Endodermal cell (in vitro differentiated cells): ENCODE measurements at regions not wholly inside any gene's neighbourhood (a gene's known extent, or its start where the extent isn't known, plus 50 kb on each side); places are given as distances from the start of the nearest gene placed in this dataset.

Experiments
- DNase-seq: peaks from one replicate; pipeline ENCODE4 v3.0.0-alpha.2; 2017
- H3K27ac ChIP-seq: 2 replicates; pipeline ENCODE4 v1.5.1; 2013; ENCODE audit warnings: mild to moderate bottlenecking, low read depth, low read length, moderate library complexity
- H3K27me3 ChIP-seq: 2 replicates; pipeline ENCODE4 v1.6.1; 2013; ENCODE audit warnings: mild to moderate bottlenecking, low read length, moderate library complexity; ENCODE audit not compliant: insufficient read depth, control insufficient read depth, poor library complexity, severe bottlenecking
- H3K36me3 ChIP-seq: 2 replicates; pipeline ENCODE4 v1.7.0; 2013; ENCODE audit warnings: mild to moderate bottlenecking, low read length, moderate library complexity; ENCODE audit not compliant: control insufficient read depth, insufficient read depth
- H3K4me1 ChIP-seq: one replicate; pipeline ENCODE4 v1.7.0; 2013; ENCODE audit warnings: low read length; ENCODE audit not compliant: control insufficient read depth, insufficient read depth
- H3K4me3 ChIP-seq: 2 replicates; pipeline ENCODE4 v1.5.1; 2013; ENCODE audit warnings: mild to moderate bottlenecking, low read length, moderate library complexity
- H3K9ac ChIP-seq: 2 replicates; pipeline ENCODE4 v1.6.1; 2013; ENCODE audit warnings: mild to moderate bottlenecking, low read length, moderate library complexity; ENCODE audit not compliant: poor library complexity, severe bottlenecking; ENCODE audit errors: extremely low read depth
- H3K9me3 ChIP-seq: 2 replicates; pipeline ENCODE4 v1.6.1; 2013; ENCODE audit warnings: mild to moderate bottlenecking, low read length, moderate library complexity; ENCODE audit not compliant: control insufficient read depth
- H3K27ac Mint-ChIP-seq: 2 replicates; pipeline ENCODE4 v1.8.0; 2020; ENCODE audit warnings: mixed read lengths
- H3K27me3 Mint-ChIP-seq: 2 replicates; pipeline ENCODE4 v1.8.0; 2021; ENCODE audit warnings: mild to moderate bottlenecking, mixed read lengths; ENCODE audit not compliant: insufficient read depth
- H3K36me3 Mint-ChIP-seq: 2 replicates; pipeline ENCODE4 v1.8.0; 2020; ENCODE audit warnings: low read depth, mixed read lengths
- H3K4me1 Mint-ChIP-seq: 2 replicates; pipeline ENCODE4 v1.8.0; 2020; ENCODE audit warnings: mixed read lengths
- H3K4me3 Mint-ChIP-seq: 2 replicates; pipeline ENCODE4 v1.8.0; 2020; ENCODE audit warnings: mild to moderate bottlenecking, moderate library complexity, mixed read lengths
- H3K9me3 Mint-ChIP-seq: 2 replicates; pipeline ENCODE4 v1.8.0; 2020; ENCODE audit warnings: mild to moderate bottlenecking, mixed read lengths
- CTCF ChIP-seq: fragments of 200-600 bp; sonication (generic); conservative IDR thresholded peaks from 2 replicates; pipeline ENCODE4 v1.5.0; 2021; ENCODE audit warnings: antibody characterized with exemption, mild to moderate bottlenecking
- WGBS, 2 experiments: methylation state at CpG; one replicate each; pipeline versions ENCODE4 v1.1.5 to v1.1.7; 2013; ENCODE audit warnings: missing lambda C conversion rate in 2 of 2, mixed read lengths in 1 of 2; ENCODE audit not compliant: insufficient coverage in 1 of 2, insufficient read length in 1 of 2; 5-methylcytosine and 5-hydroxymethylcytosine counted together

- Histone ChIP-seq H3K4me3 (no peak overlapping the region), H3K27ac (no peak overlapping the region), H3K36me3 (no peaks in the 10 kb centered on the region), H3K9me3 (peaks cover 5% of the 10 kb centered on the region), H3K4me1 (no peaks in the 10 kb centered on the region), H3K9ac (no peak overlapping the region), H3K27me3 (no peaks in the 10 kb centered on the region)
- no peaks in the 10 kb centered on the region for H3K36me3 Mint-ChIP-seq
- peaks cover 12% of the 10 kb centered on the region for H3K27me3 Mint-ChIP-seq
- H3K4me1 Mint-ChIP-seq = no peaks in the 10 kb centered on the region
- no peak for DNase-seq
- H3K27ac Mint-ChIP-seq = no peak overlapping the region
- TF ChIP-seq CTCF = no peak
- no peak overlapping the region for H3K4me3 Mint-ChIP-seq
- H3K9me3 Mint-ChIP-seq = no peaks in the 10 kb centered on the region
- 90 to 93% methylated on average over 4 of the region's 4 CpGs for WGBS, 2 experiments
Measured at GRCh38 chr16:17589898-17590297, 119.1 kb upstream of the XYLT1 start.

GRCh38 chr16:17585449-17586074, 114.8 kb upstream of the XYLT1 start:
- WGBS, 2 experiments = 86% methylated on average over 3 of the region's 3 CpGs; no CpG with 5 or more reads in 1 of the 2 experiments
- peaks cover 6% of the 10 kb centered on the region for H3K9me3 Mint-ChIP-seq

GRCh38 chr16:17578981-17579874, 108.5 kb upstream of the XYLT1 start:
- no peaks in the 10 kb centered on the region for H3K36me3 Mint-ChIP-seq
- Histone ChIP-seq H3K27me3 (no peaks in the 10 kb centered on the region), H3K4me3 (no peak overlapping the region), H3K27ac (no peak overlapping the region), H3K36me3 (no peaks in the 10 kb centered on the region), H3K4me1 (peaks cover 2% of the 10 kb centered on the region), H3K9me3 (peaks cover 9% of the 10 kb centered on the region), H3K9ac (no peak overlapping the region)
- peak overlapping the region; percentile 74 for H3K27ac Mint-ChIP-seq
- WGBS, 2 experiments = 37 to 48% methylated on average over 3 to 10 of the region's 10 CpGs
- peaks cover 6% of the 10 kb centered on the region for H3K9me3 Mint-ChIP-seq
- H3K4me1 Mint-ChIP-seq = peaks cover 5% of the 10 kb centered on the region
- H3K27me3 Mint-ChIP-seq = no peaks in the 10 kb centered on the region
- peak; percentile 90 for TF ChIP-seq CTCF
- no peak overlapping the region for H3K4me3 Mint-ChIP-seq
- DNase-seq = peak; percentile 95

More at GRCh38 chr16:17585449-17586074, 114.8 kb upstream of the XYLT1 start:
- DNase-seq = no peak
- H3K36me3 Mint-ChIP-seq = no peaks in the 10 kb centered on the region
- Histone ChIP-seq H3K4me3 (no peak overlapping the region), H3K27me3 (no peaks in the 10 kb centered on the region), H3K27ac (no peak overlapping the region), H3K4me1 (no peaks in the 10 kb centered on the region), H3K9me3 (peaks cover 13% of the 10 kb centered on the region), H3K9ac (no peak overlapping the region), H3K36me3 (no peaks in the 10 kb centered on the region)
- no peaks in the 10 kb centered on the region for H3K4me1 Mint-ChIP-seq
- no peak for TF ChIP-seq CTCF
- H3K4me3 Mint-ChIP-seq = no peak overlapping the region
- peaks cover 6% of the 10 kb centered on the region for H3K27me3 Mint-ChIP-seq
- H3K27ac Mint-ChIP-seq = no peak overlapping the region
